Adipose tissue (tissue), 3 donors: ENCODE measurements at regions not wholly inside any gene's neighbourhood (a gene's known extent, or its start where the extent isn't known, plus 50 kb on each side); places are given as distances from the start of the nearest gene placed in this dataset.
"Not testable (repeated sequence)": the region's sequence is repeated elsewhere in the genome, so short reads cannot be mapped to it uniquely, and the experiment has no call there.

Experiments
- H3K27ac ChIP-seq: one replicate; pipeline ENCODE4 v1.5.1; 2013; ENCODE audit warnings: low read depth, low read length
- WGBS, 3 donors: extraction: QIAGEN DNeasy Blood & Tissue Kit; methylation state at CpG; one replicate each; pipeline ENCODE4 v1.1.7; 2013; 5-methylcytosine and 5-hydroxymethylcytosine counted together
- donor health status: healthy with polysubstance abuse.
- donor health status: Bipolar disorder and iron deficiency.
- donor health status: healthy.

GRCh38 chr17:27088767-27089078 is 205.2 kb upstream of the WSB1 start:
- no peak overlapping the region for H3K27ac ChIP-seq
- 57 to 64% (median 60%) methylated on average over 8 of the region's 8 CpGs for WGBS, 3 donors

DNA sequence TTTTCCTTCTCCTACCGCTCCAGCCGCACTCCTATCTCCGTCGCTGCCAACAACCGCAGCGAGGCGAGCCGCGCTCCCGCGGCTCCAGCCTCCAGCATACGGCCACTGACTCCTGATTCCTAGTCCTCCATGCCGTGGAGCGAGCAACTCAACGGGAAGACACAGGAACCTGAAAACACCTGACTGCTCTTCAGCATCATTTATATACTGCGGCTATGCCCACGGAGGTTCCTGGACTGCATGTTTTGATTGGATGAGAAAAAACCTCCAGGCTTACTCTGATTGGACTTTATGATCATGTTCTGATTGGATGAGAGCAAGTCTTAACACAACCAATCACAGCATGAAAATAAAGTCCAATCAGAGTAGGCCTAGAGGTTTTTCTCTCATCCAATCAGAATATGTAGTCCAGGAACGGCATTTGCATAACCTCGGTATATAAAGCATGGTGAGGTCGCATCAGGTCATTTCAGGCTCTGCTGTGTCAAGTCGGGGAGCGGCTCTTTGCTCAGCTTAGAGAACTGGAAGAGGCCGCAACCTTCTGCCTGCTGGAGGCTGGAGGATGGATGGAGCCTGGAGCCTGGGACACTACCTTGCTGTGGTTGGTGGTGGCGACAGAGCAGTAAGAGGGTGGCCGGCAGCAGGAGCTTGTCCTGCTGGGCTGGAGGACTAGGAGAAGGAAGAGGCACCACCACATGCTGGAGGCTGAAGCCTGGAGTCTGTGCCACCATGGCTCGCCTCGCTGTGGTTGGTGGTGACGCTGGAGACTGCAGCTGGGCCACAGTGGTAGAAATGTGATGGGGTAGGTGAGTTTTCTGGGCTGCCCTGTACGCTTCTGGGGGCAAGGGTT is 204.6 kb upstream of the WSB1 start:
- 58 to 69% (median 69%) methylated on average over 29 of the region's 29 CpGs for WGBS, 3 donors
- H3K27ac ChIP-seq: not testable (repeated sequence)

DNA sequence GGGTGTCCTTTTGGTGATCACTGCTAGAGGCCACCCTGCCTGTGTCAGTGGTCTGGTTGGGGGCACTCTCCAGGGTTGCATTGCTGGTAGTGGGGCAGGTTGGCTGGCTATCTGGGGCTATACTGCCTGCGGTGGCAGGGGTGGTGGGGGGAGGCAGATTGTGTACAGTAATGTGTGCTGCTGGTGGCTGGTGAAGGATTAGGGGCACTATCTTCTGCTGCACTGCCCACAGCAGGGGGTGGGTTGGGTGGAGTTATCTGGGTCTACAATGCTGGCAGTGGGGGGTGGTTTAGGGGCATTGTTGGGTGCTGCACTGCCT is 204.0 kb upstream of the WSB1 start:
- no peak overlapping the region for H3K27ac ChIP-seq
- 82 to 97% (median 83%) methylated on average over 1 of the region's 1 CpG for WGBS, 3 donors

DNA sequence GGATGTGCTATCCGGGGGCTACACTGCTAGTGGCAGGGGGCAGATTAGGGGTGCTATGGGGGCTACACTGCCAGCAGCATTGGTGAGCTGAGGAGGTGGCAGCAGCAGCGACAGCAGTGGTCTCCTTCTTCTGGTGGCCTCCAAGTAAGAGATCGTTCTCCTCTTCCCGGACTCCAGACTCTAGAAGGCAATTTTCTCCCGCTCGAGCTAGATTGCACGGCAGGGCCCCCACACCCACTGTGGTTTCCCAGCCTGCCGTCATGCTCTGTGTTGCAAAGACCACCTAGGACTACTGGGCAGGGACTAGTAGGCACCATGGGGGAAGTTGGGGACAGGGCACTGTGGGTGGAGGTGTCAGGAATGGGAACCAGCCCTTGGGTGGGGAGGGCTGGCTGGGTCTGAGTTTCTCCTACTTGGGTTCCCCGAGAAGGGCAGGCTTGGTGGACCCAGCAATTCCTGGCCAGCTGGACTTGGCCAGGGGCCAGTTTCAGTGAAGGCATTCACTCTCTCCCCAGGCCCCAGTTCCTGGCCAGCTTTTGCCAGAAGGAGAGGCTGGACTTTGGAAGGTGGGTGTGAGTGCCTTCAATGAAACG is 203.4 kb upstream of the WSB1 start:
- H3K27ac ChIP-seq: not testable (repeated sequence)
- WGBS, 3 donors: 77 to 89% (median 89%) methylated on average over 10 of the region's 10 CpGs

GRCh38 chr17:27091043-27091497 is 202.8 kb upstream of the WSB1 start:
- 83 to 89% (median 84%) methylated on average over 11 of the region's 11 CpGs for WGBS, 3 donors
- no peak overlapping the region for H3K27ac ChIP-seq

GRCh38 chr17:27094179-27094578 is 199.7 kb upstream of the WSB1 start:
- 73 to 87% (median 85%) methylated on average over 1 of the region's 1 CpG for WGBS, 3 donors

DNA sequence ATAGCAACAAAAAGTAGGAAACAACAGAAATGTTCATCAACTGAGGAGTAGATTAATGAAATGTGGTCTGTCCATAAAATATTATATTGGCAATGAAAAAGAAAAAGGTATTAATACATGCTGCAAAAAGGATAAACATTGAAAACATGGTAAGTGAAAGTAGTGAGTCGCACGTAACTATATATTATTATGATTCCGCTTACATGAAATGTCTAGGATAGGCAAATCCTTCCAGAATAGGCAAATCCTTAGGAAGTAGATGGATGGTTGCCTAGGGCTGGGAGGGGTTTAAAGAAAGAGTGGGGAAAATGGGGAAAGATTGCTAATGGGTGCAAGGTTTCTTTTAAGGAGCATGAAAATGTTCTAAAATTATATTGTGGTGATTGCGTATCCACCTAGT is 198.1 kb upstream of the WSB1 start:
- 89 to 95% (median 90%) methylated on average over 4 of the region's 4 CpGs for WGBS, 3 donors
- not testable (repeated sequence) for H3K27ac ChIP-seq

More at GRCh38 chr17:27094179-27094578, 199.7 kb upstream of the WSB1 start:
- not testable (repeated sequence) for H3K27ac ChIP-seq

DNA sequence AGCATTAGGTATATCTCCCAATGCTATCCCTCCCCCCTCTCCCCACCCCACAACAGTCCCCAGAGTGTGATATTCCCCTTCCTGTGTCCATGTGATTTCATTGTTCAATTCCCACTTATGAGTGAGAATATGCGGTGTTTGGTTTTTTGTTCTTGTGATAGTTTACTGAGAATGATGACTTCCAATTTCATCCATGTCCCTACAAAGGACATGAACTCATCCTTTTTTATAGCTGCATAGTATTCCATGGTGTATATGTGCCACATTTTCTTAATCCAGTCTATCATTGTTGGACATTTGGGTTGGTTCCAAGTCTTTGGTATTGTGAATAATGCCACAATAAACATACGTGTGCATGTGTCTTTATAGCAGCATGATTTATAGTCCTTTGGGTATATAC is 194.6 kb upstream of the WSB1 start:
- 90 to 100% (median 92%) methylated on average over 1 to 2 of the region's 2 CpGs for WGBS, 3 donors

GRCh38 chr17:27104605-27105221 is 189.2 kb upstream of the WSB1 start:
- 80 to 85% (median 85%) methylated on average over 24 to 31 of the region's 31 CpGs for WGBS, 3 donors
- H3K27ac ChIP-seq: not testable (repeated sequence)

More for the DNA sequence above, 194.6 kb upstream of the WSB1 start:
- H3K27ac ChIP-seq: not testable (repeated sequence)

DNA sequence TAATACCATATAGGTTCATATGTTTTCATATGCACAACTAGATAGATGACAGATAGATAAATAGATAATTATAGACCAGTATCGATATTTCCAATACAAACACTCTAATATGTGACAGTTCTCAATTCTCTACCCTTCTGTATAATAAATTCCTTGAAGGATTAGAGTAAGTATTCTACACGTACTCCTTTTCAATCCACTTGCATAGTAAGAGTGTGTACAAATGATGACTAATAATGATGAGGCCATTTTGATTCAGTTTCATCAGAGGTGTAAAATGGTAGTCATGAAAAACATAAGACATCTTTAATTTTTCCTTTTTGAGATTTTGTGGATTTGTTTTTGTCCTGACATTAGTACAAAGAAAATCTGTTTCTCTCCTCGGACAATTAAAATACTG is 188.3 kb upstream of the WSB1 start:
- H3K27ac ChIP-seq: no peak overlapping the region
- 46 to 73% (median 72%) methylated on average over 3 of the region's 3 CpGs for WGBS, 3 donors

DNA sequence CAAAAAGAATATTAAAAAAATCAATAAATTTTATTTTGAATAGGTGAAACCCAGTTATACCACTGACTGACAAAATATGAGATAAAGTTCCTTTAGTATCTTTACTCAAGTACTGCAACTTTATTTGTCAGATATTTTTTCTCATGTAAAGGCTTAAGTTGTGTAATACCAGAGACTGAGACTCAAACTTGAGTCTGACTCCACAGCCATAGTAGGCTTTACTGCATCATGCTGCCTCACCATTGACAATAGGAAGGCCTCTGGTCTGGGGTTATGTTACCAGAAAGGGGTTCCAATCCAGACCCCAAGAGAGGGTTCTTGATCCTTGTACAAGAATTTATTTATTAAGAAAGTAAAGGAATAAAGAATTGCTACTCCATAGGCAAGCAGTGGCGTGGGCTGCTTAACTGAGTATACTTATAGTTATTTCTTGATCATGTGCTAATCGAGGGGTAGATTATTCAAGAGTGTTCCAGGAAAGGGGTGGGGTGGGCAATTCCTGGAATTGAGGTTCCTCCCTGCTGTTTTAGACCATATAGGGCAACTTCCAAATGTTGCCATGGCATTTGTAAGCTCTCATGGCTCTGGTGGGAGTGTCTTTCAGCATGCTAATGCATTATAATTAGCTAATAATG is 187.4 kb upstream of the WSB1 start:
- WGBS, 3 donors: 38 to 55% (median 54%) methylated on average over 2 of the region's 2 CpGs

DNA sequence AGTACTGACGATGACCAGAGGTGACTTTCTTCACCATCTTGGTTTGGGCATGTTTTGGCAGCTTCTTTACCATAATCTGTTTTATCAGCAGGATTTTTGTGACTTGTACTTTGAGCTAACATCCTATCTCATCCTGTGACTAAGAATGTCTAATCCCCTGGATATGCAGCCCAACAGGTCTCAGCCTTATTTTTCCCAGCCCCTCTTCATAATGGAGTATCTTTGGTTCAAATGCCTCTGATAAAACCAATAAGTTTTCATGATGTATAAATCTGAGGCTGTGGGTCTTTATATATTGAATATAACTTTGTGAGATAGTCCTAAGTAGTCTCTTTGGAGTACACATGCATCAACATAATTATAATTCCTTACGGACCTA is 186.9 kb upstream of the WSB1 start:
- WGBS, 3 donors: 43 to 71% (median 66%) methylated on average over 2 of the region's 2 CpGs
- H3K27ac ChIP-seq: no peak overlapping the region

More for the DNA sequence above, 187.4 kb upstream of the WSB1 start:
- H3K27ac ChIP-seq: no peak overlapping the region

DNA sequence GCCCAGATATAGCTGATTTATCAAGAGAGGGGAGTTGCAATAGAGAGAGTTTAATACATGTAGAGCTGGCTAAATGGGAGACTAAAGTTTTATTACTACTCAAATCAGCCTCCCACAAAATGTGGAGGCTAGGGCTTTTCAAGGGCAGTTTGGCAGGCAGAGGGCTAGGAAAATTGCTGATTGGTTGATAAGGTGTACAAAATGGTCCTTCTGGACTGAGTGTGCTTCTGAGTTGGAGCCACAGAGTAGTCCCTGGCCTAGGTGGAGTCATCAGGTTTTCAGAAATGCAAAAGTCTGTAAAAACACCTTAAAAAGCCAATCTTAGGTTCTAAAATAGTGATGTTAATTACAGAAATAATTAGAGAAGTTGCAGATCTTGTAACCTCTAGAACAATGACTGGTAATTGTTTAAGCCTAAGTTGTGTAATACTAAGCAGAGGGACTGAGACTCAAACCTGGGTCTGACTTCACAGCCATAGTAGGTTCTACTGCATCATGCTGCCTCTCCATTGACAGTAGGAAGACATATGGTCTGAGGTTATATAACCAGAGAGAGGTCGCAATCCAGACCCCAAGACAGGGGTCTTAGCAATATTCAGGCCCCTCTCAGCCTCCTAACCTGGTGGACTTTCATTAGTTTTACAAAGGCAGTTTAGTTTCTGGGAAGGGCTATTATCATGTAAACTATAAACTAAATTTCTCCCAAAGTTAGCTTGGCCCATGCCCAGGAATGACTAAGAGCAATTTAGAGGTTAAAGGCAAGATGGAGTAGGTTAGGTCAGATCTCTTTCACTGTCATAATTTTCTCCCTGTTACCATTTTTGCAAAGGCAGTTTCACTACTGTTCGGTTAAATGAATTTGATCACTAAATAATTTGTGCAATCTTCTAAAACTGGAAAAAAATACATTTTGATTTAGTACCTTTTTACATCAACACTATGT is 186.3 kb upstream of the WSB1 start:
- not testable (repeated sequence) for H3K27ac ChIP-seq
- 48 to 66% (median 65%) methylated on average over 2 of the region's 2 CpGs for WGBS, 3 donors

DNA sequence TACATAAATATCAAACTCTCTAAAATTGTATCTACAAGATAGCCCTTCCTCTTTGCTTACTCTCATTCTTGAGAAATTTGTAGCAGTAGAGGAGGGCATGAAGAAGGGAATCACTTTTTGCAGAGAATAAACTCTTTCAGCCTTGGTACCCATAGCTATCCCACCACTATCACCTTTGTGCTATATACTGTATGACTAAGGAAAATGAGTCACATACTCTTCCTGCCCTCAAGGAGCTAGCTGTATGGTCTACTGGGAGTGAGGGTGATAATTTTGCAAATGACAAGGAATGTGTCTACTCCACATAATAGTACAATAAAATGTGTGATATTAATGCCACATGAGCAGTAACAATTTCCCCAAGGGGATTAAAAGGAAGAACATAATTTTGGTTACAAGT is 184.6 kb upstream of the WSB1 start:
- no peak overlapping the region for H3K27ac ChIP-seq

DNA sequence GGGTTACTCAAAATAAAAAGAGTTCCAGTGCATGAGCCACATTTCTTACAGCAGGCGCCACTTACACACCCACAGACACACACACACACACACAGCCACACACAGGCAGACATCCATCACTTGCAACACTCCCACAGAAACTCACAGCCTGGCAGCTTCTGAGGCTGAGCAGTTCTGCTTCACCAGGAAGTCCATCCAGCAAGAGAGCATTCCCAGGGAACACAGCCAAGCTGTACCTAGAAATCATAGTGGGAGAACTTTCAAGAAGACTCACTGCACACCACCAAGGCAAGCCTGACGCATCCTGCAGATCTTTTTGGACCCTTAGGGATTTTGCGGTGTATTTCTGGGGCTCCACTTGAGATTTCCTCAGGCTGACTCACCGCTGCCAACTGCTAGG is 140.9 kb upstream of the WSB1 start:
- 80 to 93% (median 87%) methylated on average over 4 of the region's 4 CpGs for WGBS, 3 donors
- H3K27ac ChIP-seq: no peak overlapping the region

DNA sequence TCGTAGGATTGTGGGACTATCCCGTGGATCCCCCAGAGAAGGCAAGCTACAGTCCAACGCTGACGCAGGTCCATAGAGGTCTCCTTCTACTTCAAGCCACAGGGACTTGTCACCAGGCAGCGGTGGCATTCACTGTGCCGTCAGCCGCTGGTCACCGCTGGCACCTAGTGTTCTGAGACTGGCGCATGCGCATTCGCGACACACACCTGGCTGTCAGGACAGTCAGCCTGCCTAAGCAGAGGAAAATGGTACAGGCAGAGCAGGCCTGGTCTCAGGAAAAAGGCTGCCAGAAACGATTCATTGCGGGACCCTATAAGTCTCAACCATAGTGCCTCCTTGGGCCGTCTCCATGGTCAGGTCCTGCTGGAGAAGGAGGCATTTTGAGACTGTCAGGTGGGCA is 138.0 kb upstream of the WSB1 start:
- 86 to 94% (median 93%) methylated on average over 15 of the region's 15 CpGs for WGBS, 3 donors
- H3K27ac ChIP-seq: no peak overlapping the region

DNA sequence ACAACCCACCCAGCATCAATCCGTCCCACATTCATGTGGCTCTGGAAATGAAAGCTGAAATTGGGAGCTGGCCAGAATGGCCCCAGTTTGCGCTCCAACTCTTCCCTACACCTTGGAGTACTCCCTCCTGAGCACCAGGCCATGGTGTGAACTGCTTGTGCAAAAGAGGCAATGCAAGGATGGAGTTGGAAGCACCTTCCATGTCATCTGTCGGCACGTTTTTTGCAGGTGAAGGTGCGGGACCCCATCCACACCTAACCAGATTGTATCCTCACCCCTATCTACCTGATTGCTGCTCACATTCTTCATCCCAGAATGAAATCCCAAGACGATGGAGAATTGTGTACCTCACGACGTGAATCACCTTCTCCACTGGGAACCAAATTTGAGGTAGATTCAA is 136.6 kb upstream of the WSB1 start:
- no peak overlapping the region for H3K27ac ChIP-seq
- 72 to 85% (median 77%) methylated on average over 8 of the region's 8 CpGs for WGBS, 3 donors

DNA sequence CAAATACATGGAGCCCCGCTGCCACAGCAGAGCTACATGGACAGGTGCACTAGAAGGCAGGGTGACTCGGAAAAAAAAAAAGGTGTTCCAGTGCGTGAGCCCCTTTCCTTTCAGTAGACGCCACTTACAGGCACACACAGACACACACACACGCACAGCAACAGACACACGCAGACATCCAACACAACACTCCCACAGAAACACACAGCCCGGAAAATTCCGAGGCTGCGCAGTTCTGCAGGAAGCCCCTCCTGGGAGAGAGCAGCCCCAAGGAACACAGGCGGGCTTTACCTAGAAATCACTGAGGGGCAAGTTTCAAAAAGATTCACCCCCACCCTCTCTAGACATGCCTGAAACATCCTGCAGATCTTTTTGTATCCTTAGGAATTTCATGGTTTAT is 136.0 kb upstream of the WSB1 start:
- H3K27ac ChIP-seq: no peak overlapping the region
- WGBS, 3 donors: 80 to 92% (median 91%) methylated on average over 10 of the region's 10 CpGs
